NCI-H2107 treated with DMSO at 0.1 percent for 48 hours (cell line): ENCODE measurements at regions not wholly inside any gene's neighbourhood (a gene's known extent, or its start where the extent isn't known, plus 50 kb on each side); places are given as distances from the start of the nearest gene placed in this dataset.

Source experiments
- DNase-seq: peaks from one replicate; lab custom pipeline; 2025; ENCODE audit not compliant: unreplicated experiment; lab: John Stamatoyannopoulos, UW

- DNase-seq, result no peak
These were observed 54.0 kb upstream of the SPATS2L start for GRCh38 chr2:200252265-200253067.

- DNase-seq, result no peak
These were observed 52.9 kb upstream of the SPATS2L start for GRCh38 chr2:200253639-200254038.

- DNase-seq, result no peak
These were observed 51.7 kb upstream of the SPATS2L start for GRCh38 chr2:200254773-200255172.

GRCh38 chr2:200255549-200255948 is 50.9 kb upstream of the SPATS2L start:
- DNase-seq, result no peak
